ENCODE measurements at regions not wholly inside any gene's neighbourhood (a gene's known extent, or its start where the extent isn't known, plus 50 kb on each side); places are given as distances from the start of the nearest gene placed in this dataset.

DNA sequence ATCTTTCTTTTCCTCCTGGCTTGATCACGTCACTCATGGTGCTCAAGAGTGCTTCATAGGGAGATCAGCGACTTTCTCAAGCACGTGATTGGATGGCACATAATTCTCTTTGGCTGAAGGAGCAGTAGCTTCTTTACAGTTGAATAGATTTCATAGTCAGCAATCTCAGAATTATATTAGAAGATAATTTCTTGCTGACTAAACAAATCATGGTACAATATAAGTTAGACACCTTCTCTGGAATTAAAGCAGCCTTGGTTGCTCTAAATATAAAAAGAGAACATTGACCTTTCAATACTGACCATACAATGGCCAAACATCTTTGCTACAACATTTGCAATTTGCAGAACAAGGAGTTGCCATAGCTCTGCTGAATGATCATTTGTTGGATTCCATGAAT is 238.5 kb upstream of the CHST9 start:
- TF ChIP-seq, protein P1, sequence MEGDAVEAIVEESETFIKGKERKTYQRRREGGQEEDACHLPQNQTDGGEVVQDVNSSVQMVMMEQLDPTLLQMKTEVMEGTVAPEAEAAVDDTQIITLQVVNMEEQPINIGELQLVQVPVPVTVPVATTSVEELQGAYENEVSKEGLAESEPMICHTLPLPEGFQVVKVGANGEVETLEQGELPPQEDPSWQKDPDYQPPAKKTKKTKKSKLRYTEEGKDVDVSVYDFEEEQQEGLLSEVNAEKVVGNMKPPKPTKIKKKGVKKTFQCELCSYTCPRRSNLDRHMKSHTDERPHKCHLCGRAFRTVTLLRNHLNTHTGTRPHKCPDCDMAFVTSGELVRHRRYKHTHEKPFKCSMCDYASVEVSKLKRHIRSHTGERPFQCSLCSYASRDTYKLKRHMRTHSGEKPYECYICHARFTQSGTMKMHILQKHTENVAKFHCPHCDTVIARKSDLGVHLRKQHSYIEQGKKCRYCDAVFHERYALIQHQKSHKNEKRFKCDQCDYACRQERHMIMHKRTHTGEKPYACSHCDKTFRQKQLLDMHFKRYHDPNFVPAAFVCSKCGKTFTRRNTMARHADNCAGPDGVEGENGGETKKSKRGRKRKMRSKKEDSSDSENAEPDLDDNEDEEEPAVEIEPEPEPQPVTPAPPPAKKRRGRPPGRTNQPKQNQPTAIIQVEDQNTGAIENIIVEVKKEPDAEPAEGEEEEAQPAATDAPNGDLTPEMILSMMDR (conservative IDR thresholded peaks at IDR 0.05), result no peak
- no peak for TF ChIP-seq EZH2 (IDR thresholded peaks at IDR 0.05; ENCODE audit: low read depth)

Data from PC-9 (cell line).